H9 (cell line): ENCODE measurements at regions not wholly inside any gene's neighbourhood (a gene's known extent, or its start where the extent isn't known, plus 50 kb on each side); places are given as distances from the start of the nearest gene placed in this dataset.

Source experiments
- DNase-seq: peaks from one replicate; pipeline ENCODE4 v3.0.0-alpha.2; 2017
- H2AFZ ChIP-seq: one replicate; pipeline ENCODE4 v1.6.1; 2013; ENCODE audit warnings: mild to moderate bottlenecking, low read length, control low read depth, moderate library complexity
- H2AK5ac ChIP-seq: 2 replicates; pipeline ENCODE4 v1.6.1; 2013; ENCODE audit warnings: low read length, control low read depth, mixed read lengths; ENCODE audit not compliant: insufficient read length
- H2BK120ac ChIP-seq: one replicate; pipeline ENCODE4 v1.6.1; 2013; ENCODE audit warnings: low read depth, mild to moderate bottlenecking, low read length, control low read depth, inconsistent platforms; ENCODE audit not compliant: poor library complexity, severe bottlenecking
- H2BK12ac ChIP-seq: 2 replicates; pipeline ENCODE4 v1.6.1; 2013; ENCODE audit warnings: low read length, control low read depth, mixed read lengths, low read depth; ENCODE audit not compliant: insufficient read length
- H2BK15ac ChIP-seq: 2 replicates; pipeline ENCODE4 v1.6.1; 2013; ENCODE audit warnings: low read depth, low read length, control low read depth
- H2BK20ac ChIP-seq: one replicate; pipeline ENCODE4 v1.6.1; 2013; ENCODE audit warnings: low read depth, mild to moderate bottlenecking, low read length, control low read depth, inconsistent platforms; ENCODE audit not compliant: poor library complexity, severe bottlenecking
- H2BK5ac ChIP-seq: 2 replicates; pipeline ENCODE4 v1.6.1; 2013; ENCODE audit warnings: low read length, control low read depth, mixed read lengths; ENCODE audit not compliant: insufficient read length
- H3K14ac ChIP-seq: 2 replicates; pipeline ENCODE4 v1.6.1; 2013; ENCODE audit warnings: low read length, control low read depth; ENCODE audit not compliant: insufficient read depth
- H3K18ac ChIP-seq: 2 replicates; pipeline ENCODE4 v1.6.1; 2013; ENCODE audit warnings: low read depth, mild to moderate bottlenecking, mixed read lengths, low read length, control low read depth; ENCODE audit not compliant: insufficient read length
- H3K23ac ChIP-seq: 2 replicates; pipeline ENCODE4 v1.6.1; 2013; ENCODE audit warnings: low read length, control low read depth, mixed read lengths, low read depth; ENCODE audit not compliant: insufficient read length
- H3K23me2 ChIP-seq: 2 replicates; pipeline ENCODE4 v1.6.1; 2013; ENCODE audit warnings: low read depth, mild to moderate bottlenecking, mixed read lengths, low read length, control low read depth; ENCODE audit not compliant: insufficient read length, poor library complexity, severe bottlenecking
- H3K27ac ChIP-seq: 2 replicates; pipeline ENCODE4 v1.5.1; 2013; ENCODE audit warnings: low read length, control low read depth, mixed read lengths, low read depth; ENCODE audit not compliant: insufficient read length
- H3K27me3 ChIP-seq: 2 replicates; pipeline ENCODE4 v1.6.1; 2013; ENCODE audit warnings: low read length, control low read depth, inconsistent platforms; ENCODE audit not compliant: insufficient read depth
- H3K4ac ChIP-seq: 2 replicates; pipeline ENCODE4 v1.6.1; 2013; ENCODE audit warnings: low read depth, mild to moderate bottlenecking, control low read depth, inconsistent platforms, low read length, moderate library complexity
- H3K4me1 ChIP-seq: 2 replicates; pipeline ENCODE4 v1.6.1; 2013; ENCODE audit warnings: low read length, control low read depth, inconsistent platforms; ENCODE audit not compliant: insufficient read depth
- H3K4me2 ChIP-seq: 2 replicates; pipeline ENCODE4 v1.6.1; 2013; ENCODE audit warnings: low read length, control low read depth, mixed read lengths; ENCODE audit not compliant: insufficient read length, insufficient read depth
- H3K56ac ChIP-seq: 2 replicates; pipeline ENCODE4 v1.6.1; 2013; ENCODE audit warnings: low read depth, mild to moderate bottlenecking, mixed read lengths, low read length, control low read depth; ENCODE audit not compliant: insufficient read length
- H3K79me1 ChIP-seq: 2 replicates; pipeline ENCODE4 v1.6.1; 2013; ENCODE audit warnings: low read depth, mild to moderate bottlenecking, moderate library complexity, low read length, control low read depth, inconsistent platforms; ENCODE audit not compliant: insufficient read depth, poor library complexity, severe bottlenecking
- H3K79me2 ChIP-seq: 2 replicates; pipeline ENCODE4 v1.6.1; 2013; ENCODE audit warnings: low read length, control low read depth, inconsistent platforms; ENCODE audit not compliant: insufficient read depth
- H3K9ac ChIP-seq: 2 replicates; pipeline ENCODE4 v1.6.1; 2013; ENCODE audit warnings: low read length, control low read depth, mixed read lengths; ENCODE audit not compliant: insufficient read length; ENCODE audit errors: extremely low read depth
- H3K9me3 ChIP-seq: one replicate; pipeline ENCODE4 v1.6.1; 2013; ENCODE audit warnings: low read depth, low read length, inconsistent platforms; ENCODE audit not compliant: control insufficient read depth
- H3T11ph ChIP-seq: one replicate; pipeline ENCODE4 v1.6.1; 2013; ENCODE audit warnings: mild to moderate bottlenecking, low read length, control low read depth, inconsistent platforms
- H4K20me1 ChIP-seq: one replicate; pipeline ENCODE4 v1.6.1; 2013; ENCODE audit not compliant: control insufficient read depth, insufficient read length, insufficient read depth
- H4K5ac ChIP-seq: 2 replicates; pipeline ENCODE4 v1.6.1; 2013; ENCODE audit warnings: low read depth, mild to moderate bottlenecking, mixed read lengths, low read length, control low read depth; ENCODE audit not compliant: insufficient read length
- H4K8ac ChIP-seq: replicated peaks from 2 replicates; pipeline ENCODE4 v1.6.1; 2013; ENCODE audit warnings: low read length, control low read depth, mixed read lengths, low read depth; ENCODE audit not compliant: insufficient read length
- H4K91ac ChIP-seq: 2 replicates; pipeline ENCODE4 v1.6.1; 2013; ENCODE audit warnings: low read depth, mild to moderate bottlenecking, moderate library complexity, mixed read lengths, low read length, control low read depth; ENCODE audit not compliant: insufficient read length
- H3K27ac Mint-ChIP-seq, 3 experiments: 2 replicates in 2 of 3; 3 replicates in 1 of 3; pipeline ENCODE4 v1.8.0; 2020 to 2021; ENCODE audit warnings: mixed read lengths in 3 of 3, mild to moderate bottlenecking in 1 of 3, moderate library complexity in 1 of 3
- H3K27me3 Mint-ChIP-seq: 2 replicates; pipeline ENCODE4 v1.8.0; 2021; ENCODE audit warnings: low read depth, mild to moderate bottlenecking, moderate library complexity, mixed read lengths
- H3K36me3 Mint-ChIP-seq, 3 experiments: 2 replicates in 2 of 3; 3 replicates in 1 of 3; pipeline ENCODE4 v1.8.0; 2020 to 2021; ENCODE audit warnings: low read depth in 3 of 3, mixed read lengths in 3 of 3; ENCODE audit not compliant: insufficient read depth in 1 of 3
- H3K4me1 Mint-ChIP-seq, 2 experiments: 2 replicates each; pipeline ENCODE4 v1.8.0; 2020; ENCODE audit warnings: mixed read lengths in 2 of 2
- H3K4me3 Mint-ChIP-seq, 2 experiments: 2 replicates in 1 of 2; 3 replicates in 1 of 2; pipeline ENCODE4 v1.8.0; 2020 to 2021; ENCODE audit warnings: mild to moderate bottlenecking in 2 of 2, mixed read lengths in 2 of 2, moderate library complexity in 1 of 2
- H3K9me3 Mint-ChIP-seq, 2 experiments: 2 replicates in 1 of 2; 3 replicates in 1 of 2; pipeline ENCODE4 v1.8.0; 2020; ENCODE audit warnings: mild to moderate bottlenecking in 2 of 2, mixed read lengths in 2 of 2, moderate library complexity in 1 of 2
- CTCF ChIP-seq: fragments of 200-600 bp; sonication (generic); conservative IDR thresholded peaks from 3 replicates; pipeline ENCODE4 v1.8.0; 2021; ENCODE audit warnings: antibody characterized with exemption, mild to moderate bottlenecking
- WGBS: extraction: QIAGEN DNeasy Blood & Tissue Kit; methylation state at CpG from one replicate; pipeline ENCODE4 v1.1.7; 2013; ENCODE audit warnings: missing lambda C conversion rate, low lambda C conversion rate, mixed read lengths; ENCODE audit not compliant: insufficient read length; ENCODE audit errors: extremely low coverage; 5-methylcytosine and 5-hydroxymethylcytosine counted together

GRCh38 chr13:79229761-79230160, 176.3 kb downstream of the RBM26 start:
- H3K79me2 ChIP-seq, result no peaks in the 10 kb centered on the region
- H3K36me3 Mint-ChIP-seq, result no peaks in the 10 kb centered on the region
- DNase-seq, result no peak
- no peaks in the 10 kb centered on the region for H4K20me1 ChIP-seq
- no peak overlapping the region for H2BK20ac ChIP-seq
- H3K27me3 Mint-ChIP-seq, result no peaks in the 10 kb centered on the region
- H4K8ac ChIP-seq, result no peak overlapping the region
- H3K9ac ChIP-seq, result no peak overlapping the region
- no peak overlapping the region for H3K4me3 Mint-ChIP-seq
- H3K4ac ChIP-seq, result no peak overlapping the region
- H2BK5ac ChIP-seq, result no peak overlapping the region
- no peaks in the 10 kb centered on the region; the same call in 1 of the 2 replicates for H3K27me3 ChIP-seq
- no peak for TF ChIP-seq CTCF
- H3K14ac ChIP-seq, result no peak overlapping the region
- H3K4me1 ChIP-seq, result no peaks in the 10 kb centered on the region
- no peaks in the 10 kb centered on the region for H3K9me3 ChIP-seq
- no peak overlapping the region for H3K27ac ChIP-seq
- H2BK15ac ChIP-seq, result no peak overlapping the region
- no peak overlapping the region for H4K5ac ChIP-seq
- H3K18ac ChIP-seq, result no peak overlapping the region
- no peak overlapping the region for H2BK12ac ChIP-seq
- no peak overlapping the region for H3K56ac ChIP-seq
- H2AK5ac ChIP-seq, result no peak overlapping the region
- no peaks in the 10 kb centered on the region; a peak in 1 of 5 replicates for H3K9me3 Mint-ChIP-seq
- peak overlapping the region in 1 of 3 experiments; percentile 18; a peak in 2 of 7 replicates for H3K27ac Mint-ChIP-seq
- H4K91ac ChIP-seq, result no peak overlapping the region
- no peak overlapping the region for H2BK120ac ChIP-seq
- H3K79me1 ChIP-seq, result no peaks in the 10 kb centered on the region
- H3K4me1 Mint-ChIP-seq, result peaks cover 9 to 10% of the 10 kb centered on the region in 2 experiments
- H3K23me2 ChIP-seq, result no peaks in the 10 kb centered on the region
- no CpG with 5 or more reads among the region's 4 CpGs for WGBS
- no peak overlapping the region for H2AFZ ChIP-seq
- H3K23ac ChIP-seq, result no peak overlapping the region
- no peak overlapping the region for H3T11ph ChIP-seq
- H3K4me2 ChIP-seq, result no peak overlapping the region
